LNCAP (cell line): ENCODE measurements at regions not wholly inside any gene's neighbourhood (a gene's known extent, or its start where the extent isn't known, plus 50 kb on each side); places are given as distances from the start of the nearest gene placed in this dataset.

Experiments used
- CTCF ChIP-seq: fragments of 450-650 bp; IDR thresholded peaks from 2 replicates; pipeline ENCODE4 v1.5.1; 2017; ENCODE audit warnings: mild to moderate bottlenecking

DNA sequence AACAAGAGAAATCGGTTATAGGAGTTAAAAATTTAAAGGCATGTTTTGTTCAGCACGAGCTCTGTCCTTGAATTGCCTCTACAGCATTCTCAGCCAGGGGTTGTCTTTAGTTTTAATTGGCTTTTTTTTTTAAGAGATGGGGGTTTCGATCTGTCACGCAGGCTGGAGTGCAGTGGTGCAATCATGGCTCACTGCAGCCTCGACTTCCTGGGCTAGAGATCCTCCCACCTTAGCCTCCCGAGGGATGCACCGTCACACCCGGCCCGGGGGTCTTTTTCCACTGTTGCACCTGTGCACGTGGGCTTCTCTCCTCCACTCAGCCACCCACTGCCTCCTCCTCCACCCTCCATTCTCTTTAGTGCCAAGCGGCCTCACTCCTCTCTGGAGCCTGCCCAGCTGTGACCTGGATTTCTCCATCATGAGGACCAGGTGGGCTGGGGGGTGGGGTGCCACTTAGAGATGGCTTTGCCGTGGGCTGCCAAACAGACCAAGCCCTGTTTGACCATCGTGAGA lies 106.8 kb upstream of the SEC14L1 start:
- no peak for TF ChIP-seq CTCF

DNA sequence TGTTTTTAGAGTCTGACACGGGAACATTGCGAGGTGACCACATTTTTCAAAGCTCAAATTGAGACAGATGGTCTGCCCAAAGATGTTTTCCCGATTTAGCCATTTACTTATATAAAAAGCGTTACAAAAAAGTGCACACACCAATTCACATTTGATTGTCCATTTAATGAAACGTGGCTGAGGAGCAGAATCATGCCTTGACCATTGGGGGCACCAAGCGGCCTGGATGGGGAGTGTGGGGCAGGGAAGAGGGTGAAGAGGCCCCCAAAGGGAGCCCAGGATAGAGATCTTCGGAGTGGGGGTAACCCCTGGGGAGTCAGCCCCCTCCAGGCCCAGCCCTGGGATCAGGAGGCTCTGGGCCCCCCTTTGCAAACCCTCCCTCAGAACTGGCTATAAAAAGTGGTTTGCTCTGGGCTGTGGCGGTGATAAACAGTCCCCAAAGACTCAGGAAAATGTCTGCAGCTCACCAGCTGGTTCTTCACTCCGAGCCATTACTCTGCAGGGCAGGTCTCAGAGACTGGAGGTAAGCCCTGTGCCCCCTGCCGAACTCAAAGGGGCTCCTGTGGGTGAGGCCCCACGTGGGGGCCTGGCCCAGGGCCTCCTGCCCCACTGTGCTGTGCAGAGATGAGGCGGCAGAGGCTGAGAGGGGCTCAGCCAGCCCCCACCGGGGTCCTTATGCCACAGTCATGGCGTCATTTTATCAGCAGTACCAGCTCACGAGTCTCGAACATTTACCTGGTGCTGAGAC lies 105.9 kb upstream of the SEC14L1 start:
- TF ChIP-seq CTCF, result no peak

- no peak for TF ChIP-seq CTCF
These were observed 105.2 kb upstream of the SEC14L1 start for GRCh38 chr17:77035526-77035925.

DNA sequence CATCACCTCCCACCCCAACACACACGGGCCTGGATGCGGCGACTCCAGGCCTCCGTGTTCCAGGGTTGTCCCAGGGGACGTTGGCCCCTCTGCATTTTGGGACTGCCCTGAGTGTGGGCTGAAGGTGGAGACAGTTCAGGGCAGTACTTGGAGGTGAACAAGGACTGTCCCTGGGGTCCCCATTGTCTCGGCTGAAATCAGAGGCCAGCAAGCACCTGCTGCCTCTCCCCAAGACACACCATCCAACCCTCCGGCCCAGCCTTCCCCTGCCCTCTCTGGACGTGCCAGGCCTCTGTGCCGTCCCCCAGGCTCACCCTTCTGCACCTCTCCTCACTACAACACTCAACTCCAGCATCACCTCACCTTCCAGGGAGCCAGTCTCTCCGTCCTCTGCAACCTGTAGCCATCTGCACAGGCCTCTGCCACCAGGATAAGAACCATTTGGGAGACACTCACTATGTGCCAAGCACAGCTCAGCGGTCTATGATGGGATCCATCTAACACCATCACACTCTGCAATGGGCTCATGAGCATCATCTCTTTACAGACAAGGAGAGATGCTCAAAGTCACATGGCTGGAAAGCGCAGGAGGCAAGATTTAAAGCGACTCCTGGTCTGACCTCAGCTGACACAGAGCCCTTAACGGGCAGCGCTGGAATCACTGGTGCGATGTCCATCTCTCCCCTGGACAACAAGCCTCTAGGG lies 104.5 kb upstream of the SEC14L1 start:
- TF ChIP-seq CTCF, result no peak

GRCh38 chr17:77036841-77037381 lies 103.9 kb upstream of the SEC14L1 start:
- no peak for TF ChIP-seq CTCF

DNA sequence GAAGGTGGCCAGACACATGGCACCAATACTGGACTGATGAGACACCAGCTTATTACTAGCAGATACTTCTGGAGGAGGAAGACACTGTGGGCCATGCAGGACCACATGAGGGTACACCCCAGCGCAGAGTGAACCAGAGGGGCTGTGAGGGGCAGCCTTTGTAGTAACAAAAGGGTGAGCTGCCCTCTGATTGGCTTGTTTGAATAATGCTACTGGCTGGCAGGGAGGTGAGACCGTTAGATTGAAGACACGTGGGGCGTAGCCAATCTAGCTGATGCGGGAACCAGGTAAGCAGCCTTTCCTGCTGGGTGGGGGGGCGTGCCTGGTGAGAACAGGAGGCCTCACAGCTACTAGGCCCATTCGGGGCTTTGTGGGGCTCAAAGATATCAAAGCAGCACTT lies 102.8 kb upstream of the SEC14L1 start:
- TF ChIP-seq CTCF, result no peak

DNA sequence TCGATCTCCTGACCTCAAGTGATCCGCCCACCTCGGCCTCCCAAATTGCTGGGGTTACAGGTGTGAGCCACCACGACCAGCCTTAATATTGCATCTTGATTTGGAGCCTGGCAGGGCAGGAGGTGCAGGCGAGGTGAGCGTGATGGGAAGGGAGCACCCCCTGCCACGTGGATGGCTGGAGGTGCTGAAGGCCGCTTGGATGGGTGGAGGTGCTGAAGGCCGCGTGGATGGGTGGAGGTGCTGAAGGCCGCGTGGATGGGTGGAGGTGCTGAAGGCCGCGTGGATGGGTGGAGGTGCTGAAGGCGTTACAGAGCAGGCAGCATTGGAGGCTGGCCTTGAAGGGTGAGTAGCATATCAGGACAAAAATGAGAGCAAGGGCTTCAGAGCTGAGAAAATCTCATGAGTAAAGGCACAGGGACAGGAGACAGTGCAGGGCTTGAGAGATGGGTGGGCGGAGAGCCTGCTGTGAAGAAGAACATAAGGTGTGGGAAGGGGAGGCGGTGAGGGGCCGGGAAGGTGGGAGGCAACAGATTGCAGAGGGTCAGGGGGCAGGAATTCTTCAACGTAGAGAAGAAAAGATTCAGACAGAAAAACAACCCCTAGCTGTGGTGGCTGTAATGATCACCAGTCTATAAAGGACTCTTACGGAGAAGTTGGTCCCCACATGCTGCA lies 101.7 kb upstream of the SEC14L1 start:
- no peak for TF ChIP-seq CTCF
